HG03139 (cell line): ENCODE measurements at regions not wholly inside any gene's neighbourhood (a gene's known extent, or its start where the extent isn't known, plus 50 kb on each side); places are given as distances from the start of the nearest gene placed in this dataset.

Experiments used
- ATAC-seq: cut with Tn5 transposase; IDR thresholded peaks from one replicate; pipeline ENCODE4 v1.9.1; 2021; ENCODE audit not compliant: unreplicated experiment

DNA sequence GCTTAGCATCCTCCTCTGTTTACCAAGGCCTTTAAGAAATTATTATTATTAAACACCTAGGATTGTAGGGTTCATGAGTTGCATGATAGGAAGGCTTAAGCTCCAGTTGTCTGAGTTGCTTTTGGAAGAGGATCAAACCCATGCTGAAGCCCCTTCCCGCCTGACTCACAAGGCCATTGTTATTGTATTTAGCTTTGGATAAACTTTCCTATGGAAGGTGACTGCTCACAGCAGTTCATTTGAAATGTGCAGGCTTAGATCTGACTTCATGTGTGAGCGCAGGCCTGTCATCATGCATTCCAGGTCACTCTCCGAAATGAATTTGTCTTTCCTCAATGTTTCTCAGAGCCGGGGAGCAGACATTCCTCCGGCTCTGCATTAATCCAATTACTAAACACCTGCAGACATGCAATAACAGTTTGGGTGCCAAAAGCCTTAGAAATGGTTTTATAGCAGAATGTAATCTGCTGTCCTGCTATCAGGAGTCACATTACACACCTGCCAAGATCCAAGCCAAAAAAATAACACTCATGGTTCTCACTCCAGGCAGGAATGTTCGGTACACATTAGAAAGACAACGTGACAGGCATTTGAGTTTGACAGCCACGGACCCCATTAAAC, 119.9 kb downstream of the OSR1 start:
- ATAC-seq, result no peak

DNA sequence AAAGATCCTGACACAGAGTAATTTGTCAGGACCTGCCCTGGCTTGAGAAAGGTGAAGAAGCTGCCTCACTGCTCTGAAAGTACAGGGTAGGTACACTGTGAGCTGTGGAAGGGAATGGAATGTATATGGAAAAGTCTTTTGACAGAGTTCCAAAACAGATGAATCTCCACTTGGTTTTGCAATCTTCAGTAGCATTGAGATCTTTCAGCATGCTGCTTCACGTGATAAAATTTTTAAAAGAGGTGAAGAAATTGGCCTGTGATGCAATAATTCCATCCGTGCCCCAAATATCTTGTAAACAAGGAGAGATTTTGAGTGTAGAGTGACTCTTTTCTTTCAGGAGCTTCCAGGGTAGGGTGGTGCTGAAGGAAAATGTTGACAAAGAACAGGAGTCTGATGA, 123.1 kb downstream of the OSR1 start:
- no peak for ATAC-seq

GRCh38 chr2:19232312-19232711, 126.1 kb downstream of the OSR1 start:
- ATAC-seq, result no peak

- ATAC-seq, result no peak
Measured at GRCh38 chr2:19231625-19232024, 126.8 kb downstream of the OSR1 start.

- ATAC-seq, result no peak
Measured at GRCh38 chr2:19230626-19231025, 127.8 kb downstream of the OSR1 start.

- no peak for ATAC-seq
Measured at GRCh38 chr2:19228715-19229114, 129.7 kb downstream of the OSR1 start.

- no peak for ATAC-seq
Measured at GRCh38 chr2:19228181-19228593, 130.2 kb downstream of the OSR1 start.

GRCh38 chr2:19226871-19227270, 131.6 kb downstream of the OSR1 start:
- no peak for ATAC-seq

- ATAC-seq, result no peak
Measured at GRCh38 chr2:19226386-19226785, 132.0 kb downstream of the OSR1 start.

GRCh38 chr2:19225931-19226330, 132.5 kb downstream of the OSR1 start:
- ATAC-seq, result no peak

- no peak for ATAC-seq
Measured at GRCh38 chr2:19225126-19225525, 133.3 kb downstream of the OSR1 start.

GRCh38 chr2:19224486-19224885, 133.9 kb downstream of the OSR1 start:
- ATAC-seq, result no peak

GRCh38 chr2:19224011-19224410, 134.4 kb downstream of the OSR1 start:
- no peak for ATAC-seq

DNA sequence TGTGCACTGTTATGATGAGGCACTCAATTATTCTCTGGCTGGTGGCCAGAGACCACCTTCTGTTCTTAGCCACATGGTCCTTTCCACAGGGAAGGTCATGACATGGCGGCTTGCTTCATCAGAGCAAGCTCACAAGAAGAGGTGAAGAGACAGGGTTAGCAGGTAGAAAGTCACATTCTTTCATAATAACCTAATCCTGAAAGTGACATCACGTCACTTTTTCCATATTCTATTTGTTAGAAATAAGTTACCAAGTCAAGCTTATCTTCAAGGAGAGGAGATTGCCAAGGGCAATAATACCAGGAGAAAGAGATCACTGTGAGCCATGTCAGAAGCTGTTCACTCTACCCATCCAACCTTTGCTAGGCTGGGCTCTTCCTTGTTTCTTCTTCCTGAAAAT, 139.4 kb downstream of the OSR1 start:
- no peak for ATAC-seq

- no peak for ATAC-seq
Measured at GRCh38 chr2:19218166-19218565, 140.3 kb downstream of the OSR1 start.

- no peak for ATAC-seq
Measured at GRCh38 chr2:19216676-19217602, 141.5 kb downstream of the OSR1 start.

DNA sequence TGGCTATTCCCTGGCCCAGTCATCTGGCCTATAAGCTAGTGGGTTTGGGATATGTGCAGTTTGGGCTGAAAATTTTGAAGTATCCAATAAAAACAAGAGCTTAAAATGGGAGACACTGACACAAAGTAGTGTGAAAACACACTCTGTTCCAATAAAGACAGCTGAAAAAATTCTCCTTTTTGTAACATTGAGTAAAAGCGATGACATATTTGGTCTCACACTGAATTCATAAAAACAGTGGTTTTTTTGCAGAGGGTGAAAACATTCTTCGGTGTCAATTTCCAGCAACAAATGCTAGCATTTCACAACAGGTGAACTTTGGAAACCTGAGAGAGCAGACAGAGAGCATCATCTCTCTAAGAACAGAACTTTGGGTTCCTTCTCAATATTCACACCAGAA, 142.2 kb downstream of the OSR1 start:
- no peak for ATAC-seq

DNA sequence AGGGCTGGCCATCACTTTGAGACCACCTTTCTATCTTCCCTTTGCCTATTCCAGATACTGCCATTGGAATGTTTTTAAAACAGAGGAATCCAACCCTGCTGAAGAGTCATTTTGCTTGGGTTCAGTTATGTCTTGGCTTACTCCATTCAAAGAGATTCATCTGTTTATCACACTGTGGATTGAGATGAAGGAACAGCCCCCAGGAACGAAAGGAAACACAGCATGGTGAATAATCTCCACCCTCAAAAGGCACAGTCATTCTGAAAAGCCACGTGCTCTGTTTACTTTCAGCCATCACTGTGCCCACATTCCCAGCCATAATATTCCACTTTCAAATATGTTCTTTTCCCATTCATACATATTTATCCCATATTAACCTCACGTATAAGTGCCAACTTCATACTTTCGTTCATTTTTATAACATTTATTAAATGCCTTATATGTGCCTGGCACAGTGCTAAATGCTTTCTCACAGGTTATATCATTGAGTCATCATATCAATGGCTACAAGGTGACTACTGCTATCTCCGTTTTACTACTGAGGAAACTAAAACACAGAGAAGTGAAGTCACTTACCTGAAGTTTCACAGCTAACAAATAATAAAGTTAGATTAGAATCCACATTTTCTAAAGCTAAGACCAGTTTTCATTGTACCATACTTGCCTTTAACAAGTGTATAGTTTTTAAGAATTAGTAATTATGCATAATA, 143.6 kb downstream of the OSR1 start:
- no peak for ATAC-seq

DNA sequence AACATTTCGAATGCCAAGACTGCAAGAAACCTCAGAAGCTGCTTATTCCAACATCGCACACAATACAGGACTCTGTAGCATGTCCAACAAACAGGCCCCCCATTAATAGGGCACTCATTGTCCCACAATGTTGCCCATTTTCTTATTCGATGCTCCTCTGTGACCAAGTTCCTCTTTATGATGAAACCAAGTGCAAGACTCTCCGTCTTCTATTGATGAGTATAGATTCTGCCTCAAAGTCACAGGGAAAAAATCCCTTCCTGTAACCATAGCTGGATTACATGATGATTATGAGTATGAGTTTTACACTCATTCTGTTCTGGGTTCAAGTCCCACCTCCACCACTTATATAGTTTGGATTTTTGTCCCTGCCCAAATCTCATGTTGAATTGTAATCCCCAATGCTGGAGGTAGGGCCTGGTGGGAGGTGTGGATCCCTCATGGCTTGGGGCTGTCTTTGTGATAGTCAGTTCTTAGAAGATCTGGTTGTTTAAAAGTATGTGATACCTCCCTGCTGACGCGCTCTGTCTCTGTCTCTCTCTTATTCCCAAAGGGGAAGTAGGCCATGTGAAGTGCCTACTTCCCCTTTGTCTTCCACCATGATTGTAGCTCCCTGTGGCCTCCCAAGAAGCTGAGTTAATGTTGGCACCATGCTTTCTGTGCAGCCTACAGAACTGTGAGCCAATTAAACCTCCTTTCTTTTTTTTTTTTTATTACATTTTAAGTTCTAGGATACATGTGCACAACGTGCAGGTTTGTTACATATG, 148.7 kb downstream of the OSR1 start:
- ATAC-seq, result no peak

GRCh38 chr2:19208479-19209199, 149.8 kb downstream of the OSR1 start:
- ATAC-seq, result no peak
